ENCODE measurements at regions not wholly inside any gene's neighbourhood (a gene's known extent, or its start where the extent isn't known, plus 50 kb on each side); places are given as distances from the start of the nearest gene placed in this dataset.

- TF ChIP-seq CTCF (IDR thresholded peaks at IDR 0.05) = no peak
- no peak overlapping the region for H3K27ac Mint-ChIP-seq (ENCODE audit: unreplicated experiment)
- peaks cover 27% of the 10 kb centered on the region for H3K4me1 Mint-ChIP-seq (ENCODE audit: low read depth)
- H3K36me3 Mint-ChIP-seq (ENCODE audit: low read depth) = peaks cover 2% of the 10 kb centered on the region
- H3K9me3 Mint-ChIP-seq (ENCODE audit: low read depth) = peaks cover 6% of the 10 kb centered on the region
- no peak overlapping the region for H3K4me3 Mint-ChIP-seq (ENCODE audit: unreplicated experiment)
- no peak for DNase-seq (ENCODE audit: low spot score)
- H3K27me3 Mint-ChIP-seq (ENCODE audit: low read depth) = no peaks in the 10 kb centered on the region
Measured at GRCh38 chr21:35743571-35743970, 316.8 kb downstream of the SETD4 start.

GRCh38 chr21:35738347-35738961, 321.9 kb downstream of the SETD4 start:
- no peak for DNase-seq (ENCODE audit: low spot score)
- Mint-ChIP-seq H3K36me3 (ENCODE audit: low read depth) (peaks cover 4% of the 10 kb centered on the region), H3K4me3 (ENCODE audit: unreplicated experiment) (no peak overlapping the region), H3K4me1 (ENCODE audit: low read depth) (peaks cover 28% of the 10 kb centered on the region), H3K27ac (ENCODE audit: unreplicated experiment) (peak overlapping the region; percentile 37), H3K27me3 (ENCODE audit: low read depth) (peaks cover 3% of the 10 kb centered on the region), H3K9me3 (ENCODE audit: low read depth) (peaks cover 11% of the 10 kb centered on the region)
- TF ChIP-seq CTCF (IDR thresholded peaks at IDR 0.05) = no peak

- Mint-ChIP-seq H3K27ac (ENCODE audit: unreplicated experiment) (peak overlapping the region; percentile 37), H3K4me1 (ENCODE audit: low read depth) (peaks cover 24% of the 10 kb centered on the region), H3K9me3 (ENCODE audit: low read depth) (peaks cover 11% of the 10 kb centered on the region), H3K4me3 (ENCODE audit: unreplicated experiment) (no peak overlapping the region), H3K27me3 (ENCODE audit: low read depth) (peaks cover 3% of the 10 kb centered on the region), H3K36me3 (ENCODE audit: low read depth) (peaks cover 2% of the 10 kb centered on the region)
- DNase-seq (ENCODE audit: low spot score) = no peak
- no peak for TF ChIP-seq CTCF (IDR thresholded peaks at IDR 0.05)
Measured at GRCh38 chr21:35737899-35738346, 322.4 kb downstream of the SETD4 start.

- DNase-seq (ENCODE audit: low spot score) = no peak
- no peak overlapping the region for H3K4me3 Mint-ChIP-seq (ENCODE audit: unreplicated experiment)
- H3K36me3 Mint-ChIP-seq (ENCODE audit: low read depth) = peaks cover 2% of the 10 kb centered on the region
- H3K4me1 Mint-ChIP-seq (ENCODE audit: low read depth) = peaks cover 24% of the 10 kb centered on the region
- peaks cover 11% of the 10 kb centered on the region for H3K9me3 Mint-ChIP-seq (ENCODE audit: low read depth)
- H3K27ac Mint-ChIP-seq (ENCODE audit: unreplicated experiment) = peak overlapping the region; percentile 37
- H3K27me3 Mint-ChIP-seq (ENCODE audit: low read depth) = peaks cover 3% of the 10 kb centered on the region
- no peak for TF ChIP-seq CTCF (IDR thresholded peaks at IDR 0.05)
Measured at GRCh38 chr21:35737449-35737848, 322.9 kb downstream of the SETD4 start.

- Mint-ChIP-seq H3K27me3 (ENCODE audit: low read depth) (peaks cover 8% of the 10 kb centered on the region), H3K4me3 (ENCODE audit: unreplicated experiment) (no peak overlapping the region), H3K9me3 (ENCODE audit: low read depth) (peaks cover 5% of the 10 kb centered on the region), H3K4me1 (ENCODE audit: low read depth) (peaks cover 11% of the 10 kb centered on the region), H3K36me3 (ENCODE audit: low read depth) (peaks cover 4% of the 10 kb centered on the region), H3K27ac (ENCODE audit: unreplicated experiment) (no peak overlapping the region)
- DNase-seq (ENCODE audit: low spot score) = no peak
- TF ChIP-seq CTCF (IDR thresholded peaks at IDR 0.05) = no peak
Measured at GRCh38 chr21:35732788-35733187, 327.5 kb downstream of the SETD4 start.
